ENCODE measurements at regions not wholly inside any gene's neighbourhood (a gene's known extent, or its start where the extent isn't known, plus 50 kb on each side); places are given as distances from the start of the nearest gene placed in this dataset.

GRCh38 chr3:182239316-182239715 is 527.6 kb downstream of the SOX2 start:
- 93% methylated on average over 2 of the region's 2 CpGs for WGBS, 2 donors
- H3K36me3 ChIP-seq (ENCODE audit: low read depth, missing control alignments), result no peaks in the 10 kb centered on the region
- H3K9me3 ChIP-seq, result no peaks in the 10 kb centered on the region
- H3K4me1 ChIP-seq, result peaks cover 10% of the 10 kb centered on the region
- no peak overlapping the region for H3K4me3 ChIP-seq
- H3K27ac ChIP-seq, result no peak overlapping the region
- no peak for DNase-seq
- no peaks in the 10 kb centered on the region for H3K27me3 ChIP-seq
- intact Hi-C loops (cut with DNase I; ENCODE audit: low total_unique reads), result no loop called here
- TF ChIP-seq POLR2A (IDR thresholded peaks at IDR 0.05) (no peak), CTCF (IDR thresholded peaks at IDR 0.05) (no peak)

GRCh38 chr3:182240474-182240873 is 528.7 kb downstream of the SOX2 start:
- Histone ChIP-seq H3K4me3 (no peak overlapping the region), H3K27ac (no peak overlapping the region), H3K9me3 (no peaks in the 10 kb centered on the region), H3K36me3 (ENCODE audit: low read depth, missing control alignments) (no peaks in the 10 kb centered on the region), H3K27me3 (no peaks in the 10 kb centered on the region), H3K4me1 (peaks cover 10% of the 10 kb centered on the region)
- intact Hi-C loops (cut with DNase I; ENCODE audit: low total_unique reads), result no loop called here
- TF ChIP-seq CTCF (IDR thresholded peaks at IDR 0.05), result no peak
- no peak for TF ChIP-seq POLR2A (IDR thresholded peaks at IDR 0.05)
- WGBS, 2 donors, result 57 to 77% methylated on average over 2 of the region's 2 CpGs
- DNase-seq, result no peak

GRCh38 chr3:182241196-182241765 is 529.6 kb downstream of the SOX2 start:
- Histone ChIP-seq H3K4me1 (peaks cover 10% of the 10 kb centered on the region), H3K9me3 (no peaks in the 10 kb centered on the region), H3K4me3 (no peak overlapping the region), H3K27me3 (no peaks in the 10 kb centered on the region), H3K36me3 (ENCODE audit: low read depth, missing control alignments) (no peaks in the 10 kb centered on the region), H3K27ac (peak overlapping the region in 1 of 2 donors; percentile 36)
- WGBS, 2 donors, result 74 to 75% methylated on average over 8 of the region's 8 CpGs
- intact Hi-C loops (cut with DNase I; ENCODE audit: low total_unique reads), result no loop called here
- no peak for DNase-seq
- TF ChIP-seq POLR2A (IDR thresholded peaks at IDR 0.05), result no peak
- TF ChIP-seq CTCF (IDR thresholded peaks at IDR 0.05), result no peak

- Histone ChIP-seq H3K9me3 (no peaks in the 10 kb centered on the region), H3K27me3 (no peaks in the 10 kb centered on the region), H3K27ac (peak overlapping the region; percentile 22 to 36), H3K4me3 (no peak overlapping the region), H3K4me1 (peaks cover 10% of the 10 kb centered on the region), H3K36me3 (ENCODE audit: low read depth, missing control alignments) (no peaks in the 10 kb centered on the region)
- 36 to 51% methylated on average over 15 of the region's 15 CpGs for WGBS, 2 donors
- peak; percentile 64 for DNase-seq
- TF ChIP-seq CTCF (IDR thresholded peaks at IDR 0.05) (no peak), POLR2A (IDR thresholded peaks at IDR 0.05) (no peak)
- intact Hi-C loops (cut with DNase I; ENCODE audit: low total_unique reads), result no loop called here
Observed at GRCh38 chr3:182241766-182242488, 530.2 kb downstream of the SOX2 start.

GRCh38 chr3:182242489-182242942 is 530.8 kb downstream of the SOX2 start:
- H3K27me3 ChIP-seq, result no peaks in the 10 kb centered on the region
- H3K36me3 ChIP-seq (ENCODE audit: low read depth, missing control alignments), result no peaks in the 10 kb centered on the region
- H3K4me1 ChIP-seq, result peaks cover 10% of the 10 kb centered on the region
- H3K4me3 ChIP-seq, result no peak overlapping the region
- no peak for DNase-seq
- intact Hi-C loops (cut with DNase I; ENCODE audit: low total_unique reads), result no loop called here
- H3K27ac ChIP-seq, result no peak overlapping the region
- no peak for TF ChIP-seq CTCF (IDR thresholded peaks at IDR 0.05)
- no peak for TF ChIP-seq POLR2A (IDR thresholded peaks at IDR 0.05)
- H3K9me3 ChIP-seq, result no peaks in the 10 kb centered on the region

Measured in testis (tissue), 2 donors.